ENCODE measurements at regions not wholly inside any gene's neighbourhood (a gene's known extent, or its start where the extent isn't known, plus 50 kb on each side); places are given as distances from the start of the nearest gene placed in this dataset.

GRCh38 chr15:94930441-94930840 is 699.1 kb downstream of the MCTP2 start:
- Histone ChIP-seq H3K4me1 (ENCODE audit: control insufficient read depth, low read length) (no peaks in the 10 kb centered on the region), H3K4me2 (ENCODE audit: low read length) (no peak overlapping the region), H3K9me2 (replicated peaks; ENCODE audit: control insufficient read depth, low read length) (no peaks in the 10 kb centered on the region), H3K9me3 (ENCODE audit: control insufficient read depth, insufficient read depth, low read length) (no peaks in the 10 kb centered on the region; the same call in 1 of the 2 replicates), H3K79me2 (ENCODE audit: control insufficient read depth, low read length) (no peaks in the 10 kb centered on the region), H3K4me3 (ENCODE audit: low read length) (no peak overlapping the region), H3F3A (ENCODE audit: control insufficient read depth, insufficient read depth) (no peaks in the 10 kb centered on the region), H4K20me1 (ENCODE audit: control insufficient read depth, insufficient read depth, low read depth, low read length) (no peaks in the 10 kb centered on the region), H3K36me3 (ENCODE audit: control insufficient read depth, low read length) (no peaks in the 10 kb centered on the region), H3K27me3 (ENCODE audit: control insufficient read depth, low read length) (no peaks in the 10 kb centered on the region), H3K27ac (ENCODE audit: low read depth, low read length) (no peak overlapping the region)
- TF ChIP-seq EZH2phosphoT487 (IDR thresholded peaks at IDR 0.05; ENCODE audit: borderline replicate concordance, low read length) = no peak
- no peak for TF ChIP-seq CTCF (IDR thresholded peaks at IDR 0.05; ENCODE audit: low read depth, low read length, poor library complexity, severe bottlenecking)

GRCh38 chr15:94930960-94931359 is 699.6 kb downstream of the MCTP2 start:
- Histone ChIP-seq H3K27me3 (ENCODE audit: control insufficient read depth, low read length) (no peaks in the 10 kb centered on the region), H3K4me2 (ENCODE audit: low read length) (no peak overlapping the region), H3K9me2 (replicated peaks; ENCODE audit: control insufficient read depth, low read length) (no peaks in the 10 kb centered on the region), H3K36me3 (ENCODE audit: control insufficient read depth, low read length) (no peaks in the 10 kb centered on the region), H4K20me1 (ENCODE audit: control insufficient read depth, insufficient read depth, low read depth, low read length) (no peaks in the 10 kb centered on the region), H3K4me1 (ENCODE audit: control insufficient read depth, low read length) (no peaks in the 10 kb centered on the region), H3K27ac (ENCODE audit: low read depth, low read length) (no peak overlapping the region), H3K4me3 (ENCODE audit: low read length) (no peak overlapping the region), H3K79me2 (ENCODE audit: control insufficient read depth, low read length) (no peaks in the 10 kb centered on the region), H3K9me3 (ENCODE audit: control insufficient read depth, insufficient read depth, low read length) (no peaks in the 10 kb centered on the region; the same call in none of the 2 replicates), H3F3A (ENCODE audit: control insufficient read depth, insufficient read depth) (no peaks in the 10 kb centered on the region)
- no peak for TF ChIP-seq CTCF (IDR thresholded peaks at IDR 0.05; ENCODE audit: low read depth, low read length, poor library complexity, severe bottlenecking)
- no peak for TF ChIP-seq EZH2phosphoT487 (IDR thresholded peaks at IDR 0.05; ENCODE audit: borderline replicate concordance, low read length)

GRCh38 chr15:94934440-94934839 is 703.1 kb downstream of the MCTP2 start:
- no peaks in the 10 kb centered on the region; the same call in none of the 2 replicates for H3K9me3 ChIP-seq (ENCODE audit: control insufficient read depth, insufficient read depth, low read length)
- H3K27me3 ChIP-seq (ENCODE audit: control insufficient read depth, low read length) = no peaks in the 10 kb centered on the region
- no peak overlapping the region for H3K4me3 ChIP-seq (ENCODE audit: low read length)
- no peaks in the 10 kb centered on the region for H3K9me2 ChIP-seq (replicated peaks; ENCODE audit: control insufficient read depth, low read length)
- H3K36me3 ChIP-seq (ENCODE audit: control insufficient read depth, low read length) = no peaks in the 10 kb centered on the region
- no peaks in the 10 kb centered on the region for H4K20me1 ChIP-seq (ENCODE audit: control insufficient read depth, insufficient read depth, low read depth, low read length)
- H3K79me2 ChIP-seq (ENCODE audit: control insufficient read depth, low read length) = no peaks in the 10 kb centered on the region
- H3F3A ChIP-seq (ENCODE audit: control insufficient read depth, insufficient read depth) = no peaks in the 10 kb centered on the region
- TF ChIP-seq EZH2phosphoT487 (IDR thresholded peaks at IDR 0.05; ENCODE audit: borderline replicate concordance, low read length) (no peak), CTCF (IDR thresholded peaks at IDR 0.05; ENCODE audit: low read depth, low read length, poor library complexity, severe bottlenecking) (no peak)
- H3K4me1 ChIP-seq (ENCODE audit: control insufficient read depth, low read length) = no peaks in the 10 kb centered on the region
- no peak overlapping the region for H3K4me2 ChIP-seq (ENCODE audit: low read length)
- H3K27ac ChIP-seq (ENCODE audit: low read depth, low read length) = no peak overlapping the region

Measured in DOHH2 (cell line).